PC-9 (cell line): ENCODE measurements at regions not wholly inside any gene's neighbourhood (a gene's known extent, or its start where the extent isn't known, plus 50 kb on each side); places are given as distances from the start of the nearest gene placed in this dataset.

ENCODE experiments used
- EZH2 ChIP-seq: fragments of 200-600 bp; sonication (generic); IDR thresholded peaks from 2 replicates; pipeline ENCODE4 v1.8.0; 2017; ENCODE audit warnings: antibody characterized with exemption, low read depth
- TF ChIP-seq, protein P1 (sequence below): fragments of 200-600 bp; sonication (generic); conservative IDR thresholded peaks from 2 replicates; pipeline ENCODE4 v1.6.1; 2017; ENCODE audit warnings: mixed run types, antibody characterized with exemption, mild to moderate bottlenecking, moderate library complexity

DNA sequence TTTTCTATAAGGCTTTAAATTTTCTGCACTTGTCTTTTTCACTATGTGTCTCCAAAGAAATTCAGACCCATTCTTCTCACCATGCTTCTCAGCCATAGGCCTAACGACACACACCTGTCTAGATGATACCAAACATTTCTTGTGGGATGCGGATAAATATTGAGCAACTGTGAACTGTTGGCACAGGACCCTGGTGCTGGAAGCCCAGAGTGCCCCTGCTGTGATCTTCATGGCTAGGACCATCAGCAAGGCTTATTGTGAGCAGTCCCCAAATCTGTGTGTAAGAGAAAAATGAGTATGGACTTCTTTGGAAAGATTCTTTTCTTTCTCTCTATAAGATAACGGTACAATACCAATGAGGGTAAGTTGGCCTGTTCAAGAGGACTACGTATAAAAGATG lies 54.1 kb upstream of the NCK2 start:
- TF ChIP-seq, protein P1, sequence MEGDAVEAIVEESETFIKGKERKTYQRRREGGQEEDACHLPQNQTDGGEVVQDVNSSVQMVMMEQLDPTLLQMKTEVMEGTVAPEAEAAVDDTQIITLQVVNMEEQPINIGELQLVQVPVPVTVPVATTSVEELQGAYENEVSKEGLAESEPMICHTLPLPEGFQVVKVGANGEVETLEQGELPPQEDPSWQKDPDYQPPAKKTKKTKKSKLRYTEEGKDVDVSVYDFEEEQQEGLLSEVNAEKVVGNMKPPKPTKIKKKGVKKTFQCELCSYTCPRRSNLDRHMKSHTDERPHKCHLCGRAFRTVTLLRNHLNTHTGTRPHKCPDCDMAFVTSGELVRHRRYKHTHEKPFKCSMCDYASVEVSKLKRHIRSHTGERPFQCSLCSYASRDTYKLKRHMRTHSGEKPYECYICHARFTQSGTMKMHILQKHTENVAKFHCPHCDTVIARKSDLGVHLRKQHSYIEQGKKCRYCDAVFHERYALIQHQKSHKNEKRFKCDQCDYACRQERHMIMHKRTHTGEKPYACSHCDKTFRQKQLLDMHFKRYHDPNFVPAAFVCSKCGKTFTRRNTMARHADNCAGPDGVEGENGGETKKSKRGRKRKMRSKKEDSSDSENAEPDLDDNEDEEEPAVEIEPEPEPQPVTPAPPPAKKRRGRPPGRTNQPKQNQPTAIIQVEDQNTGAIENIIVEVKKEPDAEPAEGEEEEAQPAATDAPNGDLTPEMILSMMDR, result no peak
- no peak for TF ChIP-seq EZH2
